HG03025 (cell line): ENCODE measurements at regions not wholly inside any gene's neighbourhood (a gene's known extent, or its start where the extent isn't known, plus 50 kb on each side); places are given as distances from the start of the nearest gene placed in this dataset.
"Not testable (repeated sequence)": the region's sequence is repeated elsewhere in the genome, so short reads cannot be mapped to it uniquely, and the experiment has no call there.

Experiments used
- ATAC-seq: cut with Tn5 transposase; IDR thresholded peaks from one replicate; pipeline ENCODE4 v1.9.1; 2021; ENCODE audit warnings: mild to moderate bottlenecking, moderate library complexity; ENCODE audit not compliant: unreplicated experiment, low FRiP score

- no peak for ATAC-seq
Measured at GRCh38 chr9:30201024-30201423, 2183.4 kb upstream of the ACO1 start.

DNA sequence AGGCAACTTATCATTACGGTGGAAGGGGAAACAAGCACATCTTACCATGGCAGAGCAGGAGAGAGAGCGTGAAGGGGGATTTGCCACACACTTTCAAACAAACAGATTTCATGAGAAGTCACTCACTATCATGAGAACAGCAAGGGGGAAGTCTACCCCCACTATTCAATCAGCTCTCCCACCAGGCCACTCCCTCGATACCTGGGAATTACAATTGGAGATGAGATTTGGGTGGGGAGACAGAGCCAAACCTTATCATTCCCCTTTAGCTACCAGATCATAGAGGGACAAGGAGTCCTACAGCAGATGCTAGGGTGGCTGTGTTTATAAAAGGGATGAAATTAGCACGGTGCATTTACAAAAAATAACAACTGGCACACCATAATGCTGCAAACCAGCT, 2149.4 kb upstream of the ACO1 start:
- no peak for ATAC-seq

DNA sequence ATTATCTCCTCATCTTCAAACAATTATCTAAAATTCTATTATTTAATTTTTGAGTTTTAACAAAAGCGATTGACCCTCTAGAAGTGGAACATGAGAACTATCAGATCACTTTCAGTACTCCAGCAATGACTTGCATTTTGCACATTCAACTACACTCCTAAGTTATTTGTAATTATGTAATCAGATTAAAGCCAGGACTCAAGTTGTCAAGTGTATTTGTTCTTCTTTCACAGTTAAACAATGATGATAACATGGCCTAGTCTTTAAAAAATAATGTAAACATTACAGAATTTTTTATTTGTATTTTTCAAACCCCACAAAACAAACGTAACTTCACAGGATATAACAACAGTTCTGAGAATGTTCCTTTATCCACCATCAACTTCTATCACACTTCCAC, 2148.9 kb upstream of the ACO1 start:
- ATAC-seq: no peak

GRCh38 chr9:30239878-30240277, 2144.6 kb upstream of the ACO1 start:
- no peak for ATAC-seq

DNA sequence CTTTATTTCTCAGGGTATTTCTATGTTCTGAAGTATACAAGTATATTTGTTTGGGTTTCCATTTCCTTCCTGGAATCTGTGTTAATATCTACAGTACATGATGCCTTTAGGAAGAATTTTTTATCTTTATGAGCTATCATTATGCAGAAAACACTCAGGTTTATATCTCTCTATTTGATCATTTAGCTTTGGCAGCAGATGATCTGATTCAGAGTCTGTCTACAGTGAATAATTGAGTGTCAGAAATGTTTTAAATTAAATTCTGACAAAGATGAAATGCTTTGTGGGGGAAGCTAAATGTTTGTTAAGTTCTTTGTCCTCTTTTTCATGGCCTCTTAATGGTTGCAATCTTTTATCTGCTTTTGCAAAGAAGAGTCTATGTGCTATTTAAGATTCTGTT, 2141.0 kb upstream of the ACO1 start:
- ATAC-seq: no peak

DNA sequence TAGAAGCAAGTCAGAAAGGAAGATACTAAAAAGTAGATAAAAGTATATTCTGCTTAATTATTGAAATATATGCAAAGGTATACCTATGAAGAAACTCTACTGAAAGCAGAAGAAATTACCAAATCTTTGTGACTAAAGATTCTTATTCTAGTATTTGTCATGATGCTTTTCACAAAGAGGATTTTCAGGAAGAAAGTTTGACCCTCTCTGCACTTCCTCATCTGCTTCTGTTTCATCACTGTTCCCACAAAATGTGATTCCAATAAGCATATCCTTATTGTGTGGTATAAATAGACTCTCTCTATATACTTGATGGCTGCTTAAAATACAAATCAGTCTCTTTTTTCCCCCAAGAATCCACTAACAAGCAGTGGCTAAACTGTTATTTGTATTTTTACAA, 2139.6 kb upstream of the ACO1 start:
- no peak for ATAC-seq

DNA sequence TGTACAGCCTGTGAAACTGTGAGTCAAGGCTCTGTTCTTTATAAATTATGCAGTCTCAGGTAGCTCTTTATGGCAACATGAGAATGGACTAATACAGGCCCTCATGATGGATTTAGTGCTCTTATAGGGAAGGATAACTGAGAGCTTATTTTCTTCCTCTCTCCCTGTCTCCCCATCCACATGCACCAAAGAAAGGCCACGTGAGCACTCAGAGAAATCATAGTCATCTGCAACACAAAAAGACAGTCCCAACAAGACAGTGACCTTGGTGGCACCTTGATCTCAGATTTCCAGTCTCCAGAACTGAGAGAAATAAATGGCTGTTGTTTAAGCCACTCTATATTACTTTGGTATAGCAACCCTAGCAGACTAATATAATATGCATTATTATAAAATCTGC, 2133.6 kb upstream of the ACO1 start:
- ATAC-seq: no peak

DNA sequence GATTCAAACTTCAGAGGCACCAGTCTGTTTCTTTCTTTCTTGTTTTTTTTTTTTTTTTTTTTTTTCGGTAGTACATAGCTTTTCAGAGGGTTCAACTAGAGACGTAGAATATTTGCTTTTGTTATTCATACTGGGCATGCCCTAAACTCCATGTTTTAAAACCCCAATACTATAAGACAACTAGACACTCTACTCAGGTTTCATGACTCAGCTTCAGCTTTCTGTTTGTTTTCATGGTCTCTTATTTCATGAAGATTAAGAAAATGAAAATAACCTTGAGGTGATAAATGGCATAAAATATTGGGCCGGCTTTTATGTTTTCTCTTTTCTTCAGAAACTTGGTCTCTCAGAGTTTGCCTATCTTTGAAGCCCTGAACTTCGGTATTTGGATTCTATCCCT, 2126.3 kb upstream of the ACO1 start:
- ATAC-seq: no peak

DNA sequence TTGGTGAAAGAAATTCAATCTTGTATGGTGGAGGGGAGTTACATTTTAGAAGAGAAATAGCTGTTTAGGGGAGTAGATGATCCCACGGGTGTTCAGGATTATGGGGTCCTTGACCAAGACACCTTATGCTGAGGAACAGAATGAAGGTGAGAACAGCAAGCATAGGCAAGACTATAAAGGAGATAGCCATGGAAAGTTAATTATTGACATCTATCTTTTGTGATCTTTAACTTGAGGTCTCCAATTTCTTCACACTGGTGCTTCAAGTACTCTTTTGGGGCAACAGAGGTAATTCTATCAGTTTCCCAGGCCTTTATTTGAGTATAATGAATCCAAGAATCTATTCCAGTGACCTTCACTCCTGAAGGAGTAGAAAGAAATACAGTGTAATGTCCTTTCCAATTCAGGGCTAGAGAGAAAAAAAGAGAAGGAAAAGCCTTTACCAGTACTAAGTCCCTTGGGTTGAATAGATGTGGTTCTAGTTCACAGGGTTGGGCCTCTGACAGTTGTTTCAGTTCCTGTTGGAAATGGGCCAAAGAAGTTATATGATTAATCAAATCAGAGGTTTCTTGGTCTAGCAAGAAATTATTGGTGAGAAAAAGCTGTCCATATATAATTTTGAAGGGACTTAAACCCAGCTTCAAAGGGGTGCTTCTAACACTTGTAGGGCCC, 2104.1 kb upstream of the ACO1 start:
- no peak for ATAC-seq

DNA sequence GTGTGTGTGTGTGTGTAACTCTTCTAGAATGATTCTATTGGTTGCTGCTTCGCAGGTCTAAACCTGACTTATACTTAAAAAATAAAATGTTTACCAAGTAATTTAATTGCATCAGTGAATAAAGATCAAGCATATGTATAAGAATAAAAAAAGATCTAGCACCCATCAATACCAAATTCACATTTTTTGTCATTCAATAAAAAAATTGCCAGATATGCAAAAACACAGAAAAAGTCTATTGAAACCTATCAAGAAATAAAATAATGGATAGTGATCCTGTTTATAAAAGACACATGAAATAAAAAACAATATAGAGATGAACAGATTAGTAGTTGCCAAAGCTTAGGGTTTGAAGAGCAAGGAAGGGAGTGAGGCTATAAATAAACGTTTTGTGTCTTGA, 2095.0 kb upstream of the ACO1 start:
- no peak for ATAC-seq

DNA sequence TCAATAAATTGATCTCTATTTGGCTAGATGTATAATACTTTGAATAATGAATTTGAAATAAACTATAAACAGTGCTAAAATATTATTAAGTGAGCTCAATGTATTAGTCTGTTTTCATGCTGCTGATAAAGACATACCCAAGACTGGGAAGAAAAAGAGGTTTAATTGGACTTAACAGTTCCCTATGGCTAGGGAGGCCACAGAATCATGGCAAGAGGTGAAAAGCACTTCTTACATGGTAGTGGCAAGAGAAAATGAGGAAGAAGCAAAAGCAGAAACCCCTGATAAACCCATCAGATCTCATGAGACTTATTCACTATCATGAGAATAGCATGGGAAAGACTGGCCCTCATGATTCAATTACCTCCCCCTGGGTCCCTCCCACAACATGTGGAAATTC, 2092.4 kb upstream of the ACO1 start:
- not testable (repeated sequence) for ATAC-seq

DNA sequence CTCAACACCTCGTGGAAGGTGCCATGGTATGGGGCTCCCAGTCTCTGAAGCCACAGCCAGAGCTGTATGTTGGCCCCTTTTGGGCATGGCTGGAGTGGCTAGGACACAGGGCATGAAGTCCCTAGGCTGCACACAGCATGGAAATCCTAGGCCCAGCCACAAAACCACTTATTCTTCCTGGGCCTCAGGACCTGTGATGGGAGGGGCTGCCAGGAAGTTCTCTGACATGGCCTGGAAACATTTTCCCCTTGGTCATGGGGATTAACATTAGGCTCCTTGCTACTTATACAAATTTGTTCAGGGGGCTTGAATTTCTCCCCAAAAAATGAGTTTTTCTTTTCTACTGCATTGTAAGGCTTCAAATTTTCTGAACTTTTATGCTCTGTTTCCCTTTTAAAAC, 2091.2 kb upstream of the ACO1 start:
- ATAC-seq: no peak

DNA sequence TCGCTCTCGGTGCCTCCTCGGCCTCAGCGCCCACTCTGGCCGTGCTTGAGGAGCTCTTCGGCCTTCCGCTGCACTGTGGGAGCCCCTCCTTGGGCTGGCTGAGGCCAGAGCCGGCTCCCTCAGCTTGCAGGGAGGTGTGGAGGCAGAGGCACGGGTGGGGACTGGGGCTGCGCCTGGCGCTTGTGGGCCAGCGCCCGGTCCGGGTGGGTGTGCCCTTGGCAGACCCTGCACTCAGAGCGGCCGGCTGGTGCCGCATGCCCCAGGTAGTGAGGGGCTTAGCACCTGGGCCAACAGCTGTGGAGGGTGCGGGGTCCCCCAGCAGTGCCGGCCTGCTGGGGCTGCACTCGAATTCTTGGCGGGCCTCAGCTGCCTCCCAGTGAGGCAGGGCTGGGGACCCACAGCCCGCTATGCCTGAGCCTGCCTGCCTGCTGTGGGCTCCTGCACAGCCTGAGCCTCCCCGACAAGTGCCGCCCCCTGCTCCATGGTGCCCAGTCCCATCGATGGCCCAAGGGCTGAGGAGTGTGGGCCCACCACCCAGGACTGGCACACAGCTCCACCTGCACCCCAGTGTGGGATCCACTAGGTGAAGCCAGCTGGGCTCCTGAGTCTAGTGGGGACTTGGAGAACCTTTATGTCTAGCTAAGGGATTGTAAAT, 2085.2 kb upstream of the ACO1 start:
- ATAC-seq: no peak

- no peak for ATAC-seq
Measured at GRCh38 chr9:30301271-30301963, 2083.0 kb upstream of the ACO1 start.

- no peak for ATAC-seq
Measured at GRCh38 chr9:30310711-30311110, 2073.7 kb upstream of the ACO1 start.

DNA sequence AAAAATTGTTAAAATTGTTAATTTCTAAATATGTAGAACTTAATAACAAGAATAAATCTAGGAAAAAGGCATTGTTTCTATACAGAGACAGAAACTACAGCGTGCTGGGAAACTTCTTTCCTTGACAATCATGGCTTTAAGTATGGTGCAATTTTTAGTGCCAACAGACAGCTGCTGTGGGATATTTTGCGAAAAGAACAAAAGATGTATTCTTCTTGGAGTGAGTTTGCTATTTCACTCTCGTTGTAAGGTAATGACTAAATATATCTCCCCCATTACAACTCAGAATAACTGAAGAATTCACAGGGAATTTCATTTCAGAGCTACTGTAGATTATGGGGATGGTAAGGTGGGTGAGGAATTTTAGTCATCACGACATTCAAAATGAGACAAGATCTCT, 2055.0 kb upstream of the ACO1 start:
- ATAC-seq: no peak

GRCh38 chr9:30348904-30349303, 2035.5 kb upstream of the ACO1 start:
- no peak for ATAC-seq

DNA sequence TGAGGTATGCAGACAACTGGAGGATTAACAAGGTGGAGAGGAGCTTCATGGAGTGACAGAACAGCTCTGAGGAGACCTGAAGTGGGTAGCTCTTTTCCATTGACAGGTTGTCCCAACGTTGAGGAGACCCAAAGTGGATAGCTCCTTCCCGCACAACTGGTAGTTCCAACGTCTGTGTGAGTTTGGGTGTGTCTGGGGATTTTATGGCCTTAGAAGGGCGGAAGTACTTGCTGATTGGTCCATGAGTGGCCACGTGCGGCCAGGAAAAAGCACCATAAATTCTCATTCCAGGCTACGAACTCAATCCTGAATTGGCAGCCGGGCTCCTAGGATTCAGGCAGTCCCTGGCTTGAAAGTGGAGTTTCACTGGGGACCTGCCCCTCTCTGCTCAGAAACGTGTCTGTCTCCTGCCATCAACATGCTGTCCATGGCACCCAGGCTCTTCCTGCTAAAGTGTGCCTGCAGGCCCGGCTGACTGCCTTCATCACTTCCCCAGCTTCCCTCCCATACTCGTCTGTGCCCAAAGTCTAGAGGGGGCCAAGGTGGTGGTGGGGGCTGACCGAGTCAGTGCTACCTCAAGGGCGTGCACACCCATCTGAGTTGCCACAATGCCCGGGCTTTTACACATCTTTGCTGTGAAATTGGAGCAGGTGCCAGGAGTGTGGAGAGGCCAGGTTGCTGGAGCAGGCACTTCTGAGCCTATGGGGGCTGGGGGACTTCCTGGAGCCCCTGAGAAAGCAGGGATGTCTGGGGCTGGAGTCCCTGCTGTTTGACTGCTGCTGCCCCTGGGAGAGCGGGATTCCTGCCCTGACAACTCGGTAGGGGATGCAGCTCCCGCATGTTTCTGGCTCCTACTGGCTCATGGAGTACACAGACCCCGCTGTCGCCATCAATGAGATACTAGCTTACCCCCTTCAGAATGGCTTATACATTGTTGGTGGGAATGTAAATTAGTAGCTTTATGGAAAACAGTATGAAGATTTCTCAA, 2034.6 kb upstream of the ACO1 start:
- no peak for ATAC-seq

DNA sequence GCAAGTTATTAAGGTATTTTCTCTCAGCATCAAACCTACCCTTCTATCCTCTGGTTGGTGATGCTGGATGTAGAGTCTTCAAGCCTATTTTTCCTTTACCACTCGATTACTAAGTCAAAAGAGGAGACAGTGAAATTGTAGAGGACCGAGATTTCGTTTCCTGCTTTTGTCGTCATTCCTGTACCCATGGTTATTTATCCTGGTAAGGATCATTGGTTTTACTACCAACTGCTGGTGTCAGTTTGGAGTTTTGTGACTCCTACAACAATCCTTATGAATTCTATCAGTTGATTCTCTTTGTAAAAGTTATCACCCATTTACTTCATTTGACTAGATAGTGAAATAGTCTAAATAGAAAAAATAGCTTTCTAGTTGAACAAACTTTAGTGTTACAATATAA, 2028.2 kb upstream of the ACO1 start:
- no peak for ATAC-seq

DNA sequence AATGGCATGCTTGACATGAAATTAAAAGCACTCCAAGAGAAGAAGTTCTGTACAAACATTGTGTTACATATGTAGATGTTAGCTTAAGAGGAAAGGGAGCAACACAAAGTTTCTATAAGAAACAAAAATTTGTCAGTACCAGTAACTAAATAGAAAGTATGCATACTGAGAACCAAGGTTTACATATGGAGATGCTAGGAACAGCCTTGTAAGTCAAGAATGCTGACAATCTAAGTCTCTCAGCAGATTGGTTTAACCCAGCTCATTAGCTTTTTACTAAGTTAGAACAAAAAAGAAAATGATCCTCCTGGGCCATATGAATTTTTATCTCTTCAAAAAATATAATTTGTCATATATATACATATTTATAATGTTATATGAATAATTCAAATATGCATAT, 2022.1 kb upstream of the ACO1 start:
- no peak for ATAC-seq

GRCh38 chr9:30366140-30366539, 2018.3 kb upstream of the ACO1 start:
- not testable (repeated sequence) for ATAC-seq
